ENCODE measurements at regions not wholly inside any gene's neighbourhood (a gene's known extent, or its start where the extent isn't known, plus 50 kb on each side); places are given as distances from the start of the nearest gene placed in this dataset.
"Not testable (repeated sequence)": the region's sequence is repeated elsewhere in the genome, so short reads cannot be mapped to it uniquely, and the experiment has no call there.

DNA sequence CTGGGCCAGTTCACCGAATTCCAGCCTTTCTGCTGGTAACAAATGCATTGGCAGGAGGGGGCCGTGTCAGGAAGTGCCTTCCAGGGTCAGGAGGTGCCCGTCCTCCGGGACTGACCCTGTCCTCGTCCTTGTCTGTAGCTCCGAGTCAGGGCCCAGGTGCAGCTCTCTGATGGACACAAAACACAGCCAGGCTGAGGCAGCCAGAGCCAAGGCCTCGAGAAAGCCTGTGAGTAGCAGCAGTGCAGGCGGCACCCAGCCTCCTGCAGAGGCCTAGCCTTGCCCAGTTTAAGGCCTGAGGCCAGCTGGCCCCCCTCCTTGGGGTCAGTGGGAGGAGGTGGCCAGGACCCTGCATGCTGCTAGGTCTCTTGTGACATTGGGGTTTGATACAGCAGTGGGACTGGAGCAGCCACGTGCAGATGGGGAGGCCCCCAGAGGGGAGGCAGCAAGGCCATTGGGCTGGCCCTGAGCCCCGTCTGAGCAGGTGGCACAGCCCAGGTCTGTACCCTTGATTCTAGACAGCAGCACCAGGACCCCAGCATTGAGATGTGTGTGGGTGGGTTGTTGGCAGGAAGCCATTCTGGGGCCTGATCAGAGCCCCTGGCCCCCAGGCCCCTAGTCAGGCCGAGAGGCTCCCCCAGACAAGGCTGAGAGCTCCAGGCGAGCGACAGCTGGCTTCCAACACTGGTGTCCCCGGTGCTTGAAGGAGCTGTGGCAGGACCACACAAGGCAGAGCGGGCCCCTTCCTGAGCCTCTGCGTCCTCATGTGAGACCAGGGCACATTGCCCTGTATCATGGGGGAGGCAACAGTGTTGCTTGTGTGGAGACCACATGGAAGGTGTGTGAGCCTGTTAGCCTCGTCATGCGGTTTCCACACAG is 196.9 kb downstream of the LIPI start:
- H3K27ac ChIP-seq (ENCODE audit: extremely low read depth, low read depth, low read length); H4K20me1 ChIP-seq (replicated peaks; ENCODE audit: control insufficient read depth, insufficient read depth, low read length); in situ Hi-C loops (cut with MboI); H3K9ac ChIP-seq (ENCODE audit: insufficient read depth in 1 of 2, low read depth in 2 of 2, low read length in 2 of 2); H3K4me2 ChIP-seq (ENCODE audit: insufficient read depth, low read length); ATAC-seq; DNase-seq (ENCODE audit: extremely low read depth in 1 of 4, low spot score in 3 of 4); CTCF ChIA-PET (ENCODE audit: low intra/inter-chr PET ratio); POLR2A ChIA-PET; BruUV-seq (replicated peaks); H3K9me3 ChIP-seq (replicated peaks; ENCODE audit: control insufficient read depth, insufficient read depth, low read depth, low read length); FAIRE-seq; H2AFZ ChIP-seq (ENCODE audit: low read depth, low read length); H3K9me1 ChIP-seq (ENCODE audit: control insufficient read depth, insufficient read depth, low read length); H3K79me2 ChIP-seq (ENCODE audit: control insufficient read depth, insufficient read depth, low read length); H3K36me3 ChIP-seq (ENCODE audit: control insufficient read depth, insufficient read depth, low read length); H3K27me3 ChIP-seq (ENCODE audit: control insufficient read depth in 2 of 2, insufficient read depth in 2 of 2, low read length in 2 of 2); H3K4me3 ChIP-seq; intact Hi-C loops (cut with micrococcal nuclease): not testable (repeated sequence)
- 33% methylated on average over 12 of the region's 18 CpGs for WGBS (ENCODE audit: insufficient coverage, low coverage, missing lambda C conversion rate)
- peaks cover 0 to 12% of the 10 kb centered on the region in 2 experiments; a peak in 2 of 5 replicates for H3K4me1 ChIP-seq (replicated peaks in 1 of 2; ENCODE audit: control insufficient read depth in 2 of 2, insufficient read depth in 2 of 2, low read length in 2 of 2)

DNA sequence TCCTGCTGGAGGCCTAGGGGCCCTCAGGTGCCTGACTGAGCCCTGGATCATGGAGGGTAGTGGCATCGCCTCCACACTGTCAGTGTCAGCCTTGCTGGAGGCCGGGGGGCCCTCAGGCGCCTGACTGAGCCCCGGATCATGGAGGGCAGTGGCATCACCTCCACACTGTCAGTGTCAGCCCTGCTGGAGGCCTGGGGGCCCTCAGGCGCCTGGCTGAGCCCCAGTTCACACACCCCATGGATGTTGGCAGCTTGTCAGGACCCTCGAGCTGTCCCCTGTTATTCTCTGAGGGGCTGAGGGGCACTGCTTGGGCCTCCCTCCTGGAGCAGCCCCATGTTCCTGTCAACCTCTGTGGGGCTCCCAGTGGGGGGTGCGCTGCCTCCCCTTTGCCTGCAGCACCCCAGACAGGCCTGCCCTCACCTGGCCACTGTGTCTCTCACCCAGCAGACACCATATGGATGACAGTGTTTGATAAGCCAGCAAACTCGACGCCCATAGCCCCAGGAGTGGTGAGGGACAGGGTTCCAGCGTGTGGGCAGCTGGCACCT is 197.6 kb downstream of the LIPI start:
- in situ Hi-C loops (cut with MboI) (no loop called here), intact Hi-C loops (cut with micrococcal nuclease) (no loop called here)
- no peaks in the 10 kb centered on the region; a peak in 1 of 5 replicates for H3K27me3 ChIP-seq (ENCODE audit: control insufficient read depth in 2 of 2, insufficient read depth in 2 of 2, low read length in 2 of 2)
- DNase-seq (ENCODE audit: extremely low read depth in 1 of 4, low spot score in 3 of 4) = no peak
- H3K4me2 ChIP-seq (ENCODE audit: insufficient read depth, low read length) = no peak overlapping the region
- no peaks in the 10 kb centered on the region for H3K36me3 ChIP-seq (ENCODE audit: control insufficient read depth, insufficient read depth, low read length)
- no peak overlapping the region for H2AFZ ChIP-seq (ENCODE audit: low read depth, low read length)
- no peak overlapping the region for H3K4me3 ChIP-seq
- H4K20me1 ChIP-seq (replicated peaks; ENCODE audit: control insufficient read depth, insufficient read depth, low read length) = no peaks in the 10 kb centered on the region
- no peaks in the 10 kb centered on the region for H3K9me1 ChIP-seq (ENCODE audit: control insufficient read depth, insufficient read depth, low read length)
- no peak overlapping the region for H3K9ac ChIP-seq (ENCODE audit: insufficient read depth in 1 of 2, low read depth in 2 of 2, low read length in 2 of 2)
- WGBS (ENCODE audit: insufficient coverage, low coverage, missing lambda C conversion rate) = 24% methylated on average over 9 of the region's 10 CpGs
- no peak overlapping the region for H3K27ac ChIP-seq (ENCODE audit: extremely low read depth, low read depth, low read length)
- POLR2A ChIA-PET = no interaction called here
- no peaks in the 10 kb centered on the region for H3K9me3 ChIP-seq (replicated peaks; ENCODE audit: control insufficient read depth, insufficient read depth, low read depth, low read length)
- CTCF ChIA-PET (ENCODE audit: low intra/inter-chr PET ratio) = no interaction called here
- no TSS peak for BruUV-seq (replicated peaks)
- H3K4me1 ChIP-seq (replicated peaks in 1 of 2; ENCODE audit: control insufficient read depth in 2 of 2, insufficient read depth in 2 of 2, low read length in 2 of 2) = peaks cover 0 to 12% of the 10 kb centered on the region in 2 experiments; a peak in 2 of 5 replicates
- no peak for FAIRE-seq
- H3K79me2 ChIP-seq (ENCODE audit: control insufficient read depth, insufficient read depth, low read length) = no peaks in the 10 kb centered on the region
- no peak for ATAC-seq
- no peak for TF ChIP-seq PHF8 (IDR thresholded peaks at IDR 0.05; ENCODE audit: borderline replicate concordance, low read length)
- TF ChIP-seq YBX1 (IDR thresholded peaks at IDR 0.05) = no peak
- TF ChIP-seq ZNF282 (CRISPR knock-in tag; IDR thresholded peaks at IDR 0.05) = no peak
- TF ChIP-seq ZNF444 (CRISPR knock-in tag; IDR thresholded peaks at IDR 0.05) = no peak
- no peak for TF ChIP-seq ZC3H8 (IDR thresholded peaks at IDR 0.05)
- TF ChIP-seq, protein P1, sequence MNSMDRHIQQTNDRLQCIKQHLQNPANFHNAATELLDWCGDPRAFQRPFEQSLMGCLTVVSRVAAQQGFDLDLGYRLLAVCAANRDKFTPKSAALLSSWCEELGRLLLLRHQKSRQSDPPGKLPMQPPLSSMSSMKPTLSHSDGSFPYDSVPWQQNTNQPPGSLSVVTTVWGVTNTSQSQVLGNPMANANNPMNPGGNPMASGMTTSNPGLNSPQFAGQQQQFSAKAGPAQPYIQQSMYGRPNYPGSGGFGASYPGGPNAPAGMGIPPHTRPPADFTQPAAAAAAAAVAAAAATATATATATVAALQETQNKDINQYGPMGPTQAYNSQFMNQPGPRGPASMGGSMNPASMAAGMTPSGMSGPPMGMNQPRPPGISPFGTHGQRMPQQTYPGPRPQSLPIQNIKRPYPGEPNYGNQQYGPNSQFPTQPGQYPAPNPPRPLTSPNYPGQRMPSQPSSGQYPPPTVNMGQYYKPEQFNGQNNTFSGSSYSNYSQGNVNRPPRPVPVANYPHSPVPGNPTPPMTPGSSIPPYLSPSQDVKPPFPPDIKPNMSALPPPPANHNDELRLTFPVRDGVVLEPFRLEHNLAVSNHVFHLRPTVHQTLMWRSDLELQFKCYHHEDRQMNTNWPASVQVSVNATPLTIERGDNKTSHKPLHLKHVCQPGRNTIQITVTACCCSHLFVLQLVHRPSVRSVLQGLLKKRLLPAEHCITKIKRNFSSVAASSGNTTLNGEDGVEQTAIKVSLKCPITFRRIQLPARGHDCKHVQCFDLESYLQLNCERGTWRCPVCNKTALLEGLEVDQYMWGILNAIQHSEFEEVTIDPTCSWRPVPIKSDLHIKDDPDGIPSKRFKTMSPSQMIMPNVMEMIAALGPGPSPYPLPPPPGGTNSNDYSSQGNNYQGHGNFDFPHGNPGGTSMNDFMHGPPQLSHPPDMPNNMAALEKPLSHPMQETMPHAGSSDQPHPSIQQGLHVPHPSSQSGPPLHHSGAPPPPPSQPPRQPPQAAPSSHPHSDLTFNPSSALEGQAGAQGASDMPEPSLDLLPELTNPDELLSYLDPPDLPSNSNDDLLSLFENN (IDR thresholded peaks at IDR 0.05; ENCODE audit: low read depth in 2 of 2, low read length in 2 of 2) = no peak
- TF ChIP-seq PURB (CRISPR knock-in tag; IDR thresholded peaks at IDR 0.05; ENCODE audit: low read depth) = no peak
- no peak for TF ChIP-seq HOXB6 (CRISPR knock-in tag; IDR thresholded peaks at IDR 0.05; ENCODE audit: borderline replicate concordance)
- TF ChIP-seq DIDO1 (tag; IDR thresholded peaks at IDR 0.05; ENCODE audit: low read depth) = no peak
- TF ChIP-seq FOXK1 (CRISPR knock-in tag; IDR thresholded peaks at IDR 0.05; ENCODE audit: borderline replicate concordance) = no peak
- no peak for TF ChIP-seq ZNF408 (CRISPR knock-in tag; IDR thresholded peaks at IDR 0.05; ENCODE audit: low read depth)
- no peak for TF ChIP-seq ZNF146 (CRISPR knock-in tag; IDR thresholded peaks at IDR 0.05; ENCODE audit: unreplicated experiment)
- no peak for TF ChIP-seq ZNF766 (CRISPR knock-in tag; conservative IDR thresholded peaks at IDR 0.05)
